ENCODE measurements at regions not wholly inside any gene's neighbourhood (a gene's known extent, or its start where the extent isn't known, plus 50 kb on each side); places are given as distances from the start of the nearest gene placed in this dataset.

DNA sequence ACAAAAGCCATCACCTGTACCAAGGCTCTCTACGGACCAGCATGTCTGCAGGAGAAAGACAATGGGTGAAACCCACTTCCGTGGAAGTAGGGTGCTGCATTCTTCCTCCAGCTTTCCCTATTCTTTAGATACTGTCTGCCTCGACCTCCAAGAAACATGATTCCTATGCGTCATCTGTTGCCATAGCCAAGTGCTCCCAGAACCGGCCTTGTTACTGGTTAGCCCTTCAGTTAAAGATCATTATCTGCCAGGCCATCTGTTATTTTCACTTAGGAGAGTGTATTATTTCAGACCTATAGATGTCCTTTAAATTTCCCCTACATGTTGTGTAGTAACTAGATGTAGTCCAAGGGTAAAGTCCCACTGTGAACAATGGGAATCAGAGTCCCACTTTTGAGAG, 89.0 kb upstream of the KIAA1217 start:
- TF ChIP-seq, protein P1, sequence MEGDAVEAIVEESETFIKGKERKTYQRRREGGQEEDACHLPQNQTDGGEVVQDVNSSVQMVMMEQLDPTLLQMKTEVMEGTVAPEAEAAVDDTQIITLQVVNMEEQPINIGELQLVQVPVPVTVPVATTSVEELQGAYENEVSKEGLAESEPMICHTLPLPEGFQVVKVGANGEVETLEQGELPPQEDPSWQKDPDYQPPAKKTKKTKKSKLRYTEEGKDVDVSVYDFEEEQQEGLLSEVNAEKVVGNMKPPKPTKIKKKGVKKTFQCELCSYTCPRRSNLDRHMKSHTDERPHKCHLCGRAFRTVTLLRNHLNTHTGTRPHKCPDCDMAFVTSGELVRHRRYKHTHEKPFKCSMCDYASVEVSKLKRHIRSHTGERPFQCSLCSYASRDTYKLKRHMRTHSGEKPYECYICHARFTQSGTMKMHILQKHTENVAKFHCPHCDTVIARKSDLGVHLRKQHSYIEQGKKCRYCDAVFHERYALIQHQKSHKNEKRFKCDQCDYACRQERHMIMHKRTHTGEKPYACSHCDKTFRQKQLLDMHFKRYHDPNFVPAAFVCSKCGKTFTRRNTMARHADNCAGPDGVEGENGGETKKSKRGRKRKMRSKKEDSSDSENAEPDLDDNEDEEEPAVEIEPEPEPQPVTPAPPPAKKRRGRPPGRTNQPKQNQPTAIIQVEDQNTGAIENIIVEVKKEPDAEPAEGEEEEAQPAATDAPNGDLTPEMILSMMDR (IDR thresholded peaks at IDR 0.05; ENCODE audit: partially characterized antibody, unreplicated experiment): no peak
- Mint-ChIP-seq H3K9me3 (ENCODE audit: unreplicated experiment) (peaks cover 2% of the 10 kb centered on the region), H3K27me3 (ENCODE audit: unreplicated experiment) (peaks cover 2% of the 10 kb centered on the region), H3K4me3 (ENCODE audit: unreplicated experiment) (no peak overlapping the region), H3K4me1 (ENCODE audit: low read depth, unreplicated experiment) (peaks cover 23% of the 10 kb centered on the region), H3K27ac (ENCODE audit: unreplicated experiment) (no peak overlapping the region), H3K36me3 (ENCODE audit: unreplicated experiment) (no peaks in the 10 kb centered on the region)
- no peak for DNase-seq

DNA sequence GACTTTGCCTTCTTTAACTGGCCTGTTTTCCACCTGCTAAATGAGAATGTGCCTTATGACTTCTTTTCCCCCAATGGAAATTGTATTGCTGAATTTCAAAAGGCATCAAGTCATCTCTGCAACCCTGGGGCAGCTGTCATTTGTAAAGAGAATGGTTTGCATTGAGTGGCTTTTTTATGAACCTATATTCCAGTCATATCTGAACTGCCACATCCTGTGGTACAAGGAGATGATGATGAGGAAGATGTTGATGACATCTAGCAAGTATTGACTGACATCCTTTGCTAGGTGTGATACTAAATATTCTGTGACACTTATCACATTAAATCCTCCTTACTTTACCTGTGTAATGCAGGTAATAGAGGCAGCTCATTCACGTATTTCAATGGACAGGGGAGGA, 88.3 kb upstream of the KIAA1217 start:
- DNase-seq: no peak
- Mint-ChIP-seq H3K9me3 (ENCODE audit: unreplicated experiment) (peaks cover 2% of the 10 kb centered on the region), H3K27me3 (ENCODE audit: unreplicated experiment) (peaks cover 2% of the 10 kb centered on the region), H3K36me3 (ENCODE audit: unreplicated experiment) (no peaks in the 10 kb centered on the region), H3K27ac (ENCODE audit: unreplicated experiment) (no peak overlapping the region), H3K4me1 (ENCODE audit: low read depth, unreplicated experiment) (peaks cover 22% of the 10 kb centered on the region), H3K4me3 (ENCODE audit: unreplicated experiment) (no peak overlapping the region)
- TF ChIP-seq, protein P1 (IDR thresholded peaks at IDR 0.05; ENCODE audit: partially characterized antibody, unreplicated experiment): no peak

DNA sequence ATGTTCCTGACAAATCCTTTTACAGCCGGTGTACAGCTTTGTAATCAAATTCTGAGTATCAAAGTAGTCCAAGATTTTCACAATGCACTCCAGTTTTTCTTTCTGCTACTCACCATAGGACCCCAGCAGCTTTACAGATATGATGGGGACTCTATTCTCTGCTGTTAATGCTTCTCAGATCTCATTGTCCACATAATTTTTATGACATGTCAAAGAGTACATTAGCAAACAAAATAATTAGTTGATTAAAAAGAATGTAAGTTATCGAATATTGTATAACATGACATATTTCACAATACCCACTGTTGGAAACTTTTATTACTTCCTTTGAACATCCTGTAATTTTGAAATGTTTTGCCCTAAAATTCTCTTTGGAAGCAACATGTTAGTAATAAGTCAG, 81.4 kb upstream of the KIAA1217 start:
- peaks cover 10% of the 10 kb centered on the region for H3K4me1 Mint-ChIP-seq (ENCODE audit: low read depth, unreplicated experiment)
- H3K27me3 Mint-ChIP-seq (ENCODE audit: unreplicated experiment): no peaks in the 10 kb centered on the region
- H3K36me3 Mint-ChIP-seq (ENCODE audit: unreplicated experiment): no peaks in the 10 kb centered on the region
- no peak overlapping the region for H3K27ac Mint-ChIP-seq (ENCODE audit: unreplicated experiment)
- no peak overlapping the region for H3K4me3 Mint-ChIP-seq (ENCODE audit: unreplicated experiment)
- TF ChIP-seq, protein P1 (IDR thresholded peaks at IDR 0.05; ENCODE audit: partially characterized antibody, unreplicated experiment): no peak
- DNase-seq: no peak
- H3K9me3 Mint-ChIP-seq (ENCODE audit: unreplicated experiment): peaks cover 2% of the 10 kb centered on the region

DNA sequence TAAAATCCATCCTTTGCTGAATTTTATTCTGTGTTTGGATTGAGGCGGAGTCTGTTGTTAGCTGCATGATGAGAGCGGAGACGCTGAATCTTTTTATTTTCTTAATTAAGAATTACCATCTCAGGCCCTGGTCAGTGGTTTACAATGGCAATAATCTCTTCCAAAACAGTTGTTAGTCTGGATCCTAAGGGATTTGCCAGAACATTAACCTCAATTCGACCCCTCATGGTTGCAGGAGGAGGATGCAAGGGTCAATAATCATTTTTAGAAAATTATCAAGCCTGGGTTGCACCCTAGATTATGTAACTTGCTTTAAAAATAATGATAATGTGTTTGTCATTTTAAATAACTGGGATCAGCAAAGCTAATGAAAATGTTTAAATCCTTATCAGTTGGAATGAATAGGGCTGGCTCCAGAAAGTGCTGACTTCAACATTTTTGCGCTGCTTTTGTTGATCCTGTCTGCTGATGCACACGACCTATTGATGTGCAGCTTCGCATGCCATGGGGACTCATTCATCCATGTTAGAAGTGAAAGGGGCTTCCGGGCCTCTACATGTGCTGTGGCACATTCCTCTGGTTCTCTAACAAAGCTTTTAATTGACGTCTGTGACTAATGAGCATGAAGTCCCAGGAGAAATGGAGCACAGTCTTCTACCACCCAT, 80.7 kb upstream of the KIAA1217 start:
- Mint-ChIP-seq H3K4me1 (ENCODE audit: low read depth, unreplicated experiment) (peaks cover 10% of the 10 kb centered on the region), H3K27me3 (ENCODE audit: unreplicated experiment) (no peaks in the 10 kb centered on the region), H3K36me3 (ENCODE audit: unreplicated experiment) (no peaks in the 10 kb centered on the region), H3K9me3 (ENCODE audit: unreplicated experiment) (peaks cover 2% of the 10 kb centered on the region), H3K27ac (ENCODE audit: unreplicated experiment) (no peak overlapping the region), H3K4me3 (ENCODE audit: unreplicated experiment) (no peak overlapping the region)
- no peak for DNase-seq
- TF ChIP-seq, protein P1 (IDR thresholded peaks at IDR 0.05; ENCODE audit: partially characterized antibody, unreplicated experiment): no peak

DNA sequence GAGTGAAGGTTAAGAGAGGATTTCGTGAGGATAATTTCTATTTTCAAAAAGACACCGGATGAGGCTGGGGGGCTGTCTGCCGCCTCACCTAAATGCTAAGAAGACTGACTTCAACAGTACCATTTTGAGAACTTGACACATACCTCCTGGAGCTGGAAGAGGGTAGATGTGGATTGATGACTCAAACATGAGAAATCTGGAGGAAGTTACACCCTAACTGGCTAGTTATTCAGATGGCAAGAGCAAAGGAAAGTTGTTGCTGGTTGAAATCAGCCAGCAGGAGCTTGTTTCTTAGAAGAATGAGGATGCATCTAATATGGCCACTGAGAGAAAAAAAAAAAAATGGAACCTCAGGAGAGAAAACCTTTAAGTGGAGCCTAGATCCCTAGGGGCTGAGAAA, 76.2 kb upstream of the KIAA1217 start:
- Mint-ChIP-seq H3K9me3 (ENCODE audit: unreplicated experiment) (peaks cover 4% of the 10 kb centered on the region), H3K4me3 (ENCODE audit: unreplicated experiment) (no peak overlapping the region), H3K36me3 (ENCODE audit: unreplicated experiment) (no peaks in the 10 kb centered on the region), H3K27me3 (ENCODE audit: unreplicated experiment) (peaks cover 2% of the 10 kb centered on the region), H3K4me1 (ENCODE audit: low read depth, unreplicated experiment) (peaks cover 8% of the 10 kb centered on the region), H3K27ac (ENCODE audit: unreplicated experiment) (no peak overlapping the region)
- no peak for DNase-seq
- TF ChIP-seq, protein P1 (IDR thresholded peaks at IDR 0.05; ENCODE audit: partially characterized antibody, unreplicated experiment): no peak
